ENCODE measurements at regions not wholly inside any gene's neighbourhood (a gene's known extent, or its start where the extent isn't known, plus 50 kb on each side); places are given as distances from the start of the nearest gene placed in this dataset.

GRCh38 chr10:58888957-58889356, 287.5 kb upstream of the PHYHIPL start:
- TF ChIP-seq POLR2A (IDR thresholded peaks at IDR 0.05; ENCODE audit: low read depth, low read length) (no peak), SPI1 (IDR thresholded peaks at IDR 0.05; ENCODE audit: low read depth, low read length) (no peak), POLR2AphosphoS5 (IDR thresholded peaks at IDR 0.05; ENCODE audit: low read depth, low read length) (no peak)

Data from GM12891 (cell line).